Uterus (tissue), 2 donors: ENCODE measurements at regions not wholly inside any gene's neighbourhood (a gene's known extent, or its start where the extent isn't known, plus 50 kb on each side); places are given as distances from the start of the nearest gene placed in this dataset.

Experiments
- CTCF ChIP-seq, 4 experiments: fragments of 200-600 bp in 2 of 4; fragments of 450-650 bp in 2 of 4; sonication (generic) in 2 of 4; IDR thresholded peaks; one replicate each; pipeline ENCODE4 v1.5.1; 2016 to 2019; ENCODE audit warnings: antibody characterized with exemption in 4 of 4, mild to moderate bottlenecking in 2 of 4, moderate library complexity in 1 of 4
- POLR2A ChIP-seq, 2 donors: fragments of 450-650 bp; IDR thresholded peaks; one replicate each; pipeline ENCODE4 v1.6.1; 2016; ENCODE audit warnings: antibody characterized with exemption in 2 of 2, mild to moderate bottlenecking in 1 of 2, moderate library complexity in 1 of 2

- TF ChIP-seq CTCF (IDR thresholded peaks at IDR 0.05) (no peak), POLR2A (IDR thresholded peaks at IDR 0.05) (no peak)
Measured at GRCh38 chr5:57324861-57325260, 151.0 kb downstream of the GPBP1 start.
